ENCODE measurements at regions not wholly inside any gene's neighbourhood (a gene's known extent, or its start where the extent isn't known, plus 50 kb on each side); places are given as distances from the start of the nearest gene placed in this dataset.

- no peaks in the 10 kb centered on the region for H3K27me3 ChIP-seq
- DNase-seq (ENCODE audit: extremely low spot score): peak; percentile 84
- TF ChIP-seq POLR2AphosphoS5 (IDR thresholded peaks at IDR 0.05) (no peak), CTCF (IDR thresholded peaks at IDR 0.05) (no peak), POLR2A (IDR thresholded peaks at IDR 0.05; ENCODE audit: low read depth) (no peak), EP300 (IDR thresholded peaks at IDR 0.05) (no peak)
- no peaks in the 10 kb centered on the region for H3K36me3 ChIP-seq
- no peak overlapping the region for H3K27ac ChIP-seq (replicated peaks in 1 of 4)
- WGBS: 85% methylated on average over 3 of the region's 3 CpGs
- intact Hi-C loops (cut with DNase I): no loop called here
- H3K4me1 ChIP-seq: peaks cover 2 to 21% (median 10%) of the 10 kb centered on the region in 4 donors
- no peaks in the 10 kb centered on the region for H3K9me3 ChIP-seq
- H3K4me3 ChIP-seq: no peak overlapping the region
These were observed 210.2 kb upstream of the ECI2 start for GRCh38 chr6:4345543-4345942.

- Histone ChIP-seq H3K9me3 (no peaks in the 10 kb centered on the region), H3K4me3 (no peak overlapping the region), H3K27me3 (no peaks in the 10 kb centered on the region), H3K36me3 (no peaks in the 10 kb centered on the region), H3K4me1 (peaks cover 0 to 14% (median 9%) of the 10 kb centered on the region in 4 donors), H3K27ac (replicated peaks in 1 of 4) (no peak overlapping the region)
- intact Hi-C loops (cut with DNase I): no loop called here
- peak; percentile 70 for DNase-seq (ENCODE audit: extremely low spot score)
- TF ChIP-seq POLR2AphosphoS5 (IDR thresholded peaks at IDR 0.05) (no peak), CTCF (IDR thresholded peaks at IDR 0.05) (no peak), EP300 (IDR thresholded peaks at IDR 0.05) (no peak), POLR2A (IDR thresholded peaks at IDR 0.05; ENCODE audit: low read depth) (no peak)
- 73% methylated on average over 8 of the region's 10 CpGs for WGBS
These were observed 209.0 kb upstream of the ECI2 start for GRCh38 chr6:4344317-4344899.

- intact Hi-C loops (cut with DNase I): no loop called here
- no peak overlapping the region for H3K4me3 ChIP-seq
- DNase-seq (ENCODE audit: extremely low spot score): peak; percentile 57
- 84% methylated on average over 4 of the region's 4 CpGs for WGBS
- TF ChIP-seq POLR2AphosphoS5 (IDR thresholded peaks at IDR 0.05): no peak
- TF ChIP-seq POLR2A (IDR thresholded peaks at IDR 0.05; ENCODE audit: low read depth): no peak
- no peak for TF ChIP-seq EP300 (IDR thresholded peaks at IDR 0.05)
- TF ChIP-seq CTCF (IDR thresholded peaks at IDR 0.05): no peak
- no peaks in the 10 kb centered on the region for H3K36me3 ChIP-seq
- H3K4me1 ChIP-seq: peaks cover 0 to 4% (median 0%) of the 10 kb centered on the region in 4 donors
- no peaks in the 10 kb centered on the region for H3K27me3 ChIP-seq
- no peaks in the 10 kb centered on the region for H3K9me3 ChIP-seq
- no peak overlapping the region for H3K27ac ChIP-seq (replicated peaks in 1 of 4)
These were observed 207.2 kb upstream of the ECI2 start for GRCh38 chr6:4342407-4343137.

- Histone ChIP-seq H3K36me3 (no peaks in the 10 kb centered on the region), H3K9me3 (no peaks in the 10 kb centered on the region), H3K4me3 (no peak overlapping the region), H3K27me3 (no peaks in the 10 kb centered on the region), H3K4me1 (no peaks in the 10 kb centered on the region), H3K27ac (replicated peaks in 1 of 4) (no peak overlapping the region)
- no peak for TF ChIP-seq CTCF (IDR thresholded peaks at IDR 0.05)
- no peak for TF ChIP-seq POLR2AphosphoS5 (IDR thresholded peaks at IDR 0.05)
- no peak for TF ChIP-seq POLR2A (IDR thresholded peaks at IDR 0.05; ENCODE audit: low read depth)
- no peak for TF ChIP-seq EP300 (IDR thresholded peaks at IDR 0.05)
- DNase-seq (ENCODE audit: extremely low spot score): peak; percentile 68
- intact Hi-C loops (cut with DNase I): no loop called here
- WGBS: 75% methylated on average over 5 of the region's 5 CpGs
These were observed 205.9 kb upstream of the ECI2 start for GRCh38 chr6:4341078-4341797.
